Hematopoietic multipotent progenitor cell treated with erythropoietin and hydrocortisone succinate and interleukin-3 and kit ligand, for 6 days (in vitro differentiated cells): ENCODE measurements at regions not wholly inside any gene's neighbourhood (a gene's known extent, or its start where the extent isn't known, plus 50 kb on each side); places are given as distances from the start of the nearest gene placed in this dataset.
"Not testable (repeated sequence)": the region's sequence is repeated elsewhere in the genome, so short reads cannot be mapped to it uniquely, and the experiment has no call there.

Experiments used
- DNase-seq: peaks from one replicate; pipeline ENCODE4 v3.0.0-alpha.2; 2015

GRCh38 chr1:22196041-22196440 lies 53.1 kb upstream of the WNT4 start:
- no peak for DNase-seq

GRCh38 chr1:22196641-22197040 lies 53.7 kb upstream of the WNT4 start:
- no peak for DNase-seq

DNA sequence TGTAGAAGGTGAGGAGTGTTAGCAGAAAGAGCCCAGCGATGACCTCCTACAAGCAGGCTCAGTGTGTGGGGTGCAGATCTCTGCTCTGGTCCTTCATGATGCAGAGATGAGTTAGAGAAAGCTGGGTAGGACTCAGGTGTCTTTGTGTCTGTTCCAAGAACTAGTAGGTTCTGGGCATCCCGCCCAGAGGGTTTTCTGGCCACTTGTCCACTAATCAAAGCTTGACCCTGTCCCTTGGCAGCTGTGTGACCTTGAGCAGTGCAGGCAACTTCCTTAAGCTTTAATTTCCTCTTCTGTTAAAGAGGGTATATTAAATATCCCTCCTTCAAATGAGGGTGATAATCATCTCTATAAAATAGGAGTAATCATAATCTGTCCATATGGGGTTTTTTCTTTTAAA lies 54.7 kb upstream of the WNT4 start:
- DNase-seq = no peak

GRCh38 chr1:22201023-22201422 lies 58.1 kb upstream of the WNT4 start:
- no peak for DNase-seq

- DNase-seq = no peak
Observed at GRCh38 chr1:22203335-22203734, 60.4 kb upstream of the WNT4 start.

- no peak for DNase-seq
Observed at GRCh38 chr1:22204057-22204840, 61.4 kb upstream of the WNT4 start.

- DNase-seq = no peak
Observed at GRCh38 chr1:22204989-22205913, 62.4 kb upstream of the WNT4 start.

GRCh38 chr1:22206551-22207125 lies 63.7 kb upstream of the WNT4 start:
- DNase-seq = no peak

DNA sequence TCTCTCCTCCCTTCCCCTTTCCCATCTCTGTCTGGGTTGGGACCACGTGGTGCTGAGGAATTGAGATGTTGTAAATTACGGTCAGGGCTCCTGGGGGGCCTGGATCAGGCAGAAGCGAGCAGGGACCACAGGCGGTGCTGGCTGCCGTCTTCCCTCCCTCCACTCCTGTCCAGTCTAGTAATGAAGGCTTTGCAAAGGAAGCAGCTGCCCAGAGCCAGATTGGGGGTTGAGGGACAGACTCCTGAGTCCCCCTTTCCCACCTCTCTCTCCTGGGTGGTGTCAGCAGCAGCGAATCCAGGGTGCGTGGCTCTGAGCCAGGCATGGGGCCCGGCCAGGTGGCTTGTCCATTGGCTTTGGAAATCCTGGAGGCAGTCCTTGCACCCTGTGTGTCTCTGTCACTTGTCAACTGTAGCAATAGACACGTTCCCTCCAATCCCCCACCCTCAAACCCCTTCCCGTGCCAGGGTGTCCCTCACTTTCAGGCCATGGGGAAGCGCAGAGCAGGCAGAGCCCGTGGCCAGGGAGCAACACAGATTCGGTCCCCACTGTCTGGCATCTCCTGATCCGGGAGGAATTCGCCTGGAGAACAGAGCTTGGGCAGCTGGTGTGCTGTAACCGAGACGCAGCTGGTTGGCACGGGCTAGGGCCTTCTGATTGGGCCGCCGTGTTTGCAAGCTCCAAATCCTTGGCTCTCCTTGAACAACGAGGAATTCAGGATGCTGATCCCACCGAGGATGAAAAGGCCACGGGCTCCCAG lies 64.8 kb upstream of the WNT4 start:
- no peak for DNase-seq

DNA sequence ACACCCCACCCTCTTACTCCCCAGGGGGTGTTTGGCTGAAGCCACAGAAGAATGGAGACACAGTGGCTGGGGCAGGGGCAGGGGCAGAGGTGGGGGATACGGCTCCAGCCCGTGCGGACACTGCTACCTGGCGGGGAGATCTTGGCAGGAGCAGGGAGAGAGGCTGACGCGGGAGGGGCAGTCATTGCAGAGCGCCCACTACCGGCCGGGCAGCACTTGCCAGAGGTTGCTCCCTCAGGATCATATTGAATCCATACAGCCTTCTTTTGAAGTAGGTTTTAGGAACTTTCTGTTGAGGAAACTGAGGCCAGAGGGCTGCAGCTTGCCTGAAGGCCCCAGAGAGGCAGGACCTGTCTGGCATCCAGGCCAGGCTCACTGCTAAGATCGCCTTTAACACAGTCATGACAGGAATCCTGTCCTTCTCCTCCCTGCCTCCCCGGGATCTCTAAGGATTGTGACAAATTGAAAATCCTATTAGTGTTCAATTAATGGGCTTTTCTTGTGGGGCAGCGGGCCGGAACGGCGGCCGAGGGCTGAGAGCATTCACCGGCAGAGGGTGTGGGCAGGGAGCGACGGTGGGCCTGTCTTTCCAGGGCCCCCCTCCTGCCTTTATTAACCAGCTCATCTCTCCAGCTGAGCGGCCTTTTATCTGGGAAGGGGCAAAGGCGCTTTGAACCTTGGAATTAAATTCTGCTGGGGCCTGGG lies 65.5 kb upstream of the WNT4 start:
- no peak for DNase-seq

DNA sequence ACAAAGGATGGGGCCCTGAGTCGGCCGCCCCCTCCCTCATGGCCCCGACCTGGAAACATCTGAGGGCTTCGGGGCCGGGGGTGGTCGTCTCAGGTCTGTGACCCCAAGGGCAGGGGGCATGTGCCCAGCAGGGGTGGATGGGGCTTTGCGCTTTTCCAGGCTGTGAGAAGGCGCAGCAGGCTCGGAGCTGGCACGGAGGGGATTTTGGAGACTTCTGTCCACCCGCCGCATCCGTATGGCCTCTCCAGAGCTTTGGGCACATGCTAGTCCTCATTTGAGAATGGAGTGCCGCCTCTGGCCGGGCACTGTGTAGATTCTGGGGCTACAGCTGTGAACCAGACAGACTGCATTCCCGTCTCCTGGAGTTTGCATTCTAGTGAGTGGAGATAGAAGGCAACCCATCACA lies 66.1 kb upstream of the WNT4 start:
- DNase-seq = no peak

GRCh38 chr1:22210176-22210575 lies 67.3 kb upstream of the WNT4 start:
- DNase-seq = no peak

DNA sequence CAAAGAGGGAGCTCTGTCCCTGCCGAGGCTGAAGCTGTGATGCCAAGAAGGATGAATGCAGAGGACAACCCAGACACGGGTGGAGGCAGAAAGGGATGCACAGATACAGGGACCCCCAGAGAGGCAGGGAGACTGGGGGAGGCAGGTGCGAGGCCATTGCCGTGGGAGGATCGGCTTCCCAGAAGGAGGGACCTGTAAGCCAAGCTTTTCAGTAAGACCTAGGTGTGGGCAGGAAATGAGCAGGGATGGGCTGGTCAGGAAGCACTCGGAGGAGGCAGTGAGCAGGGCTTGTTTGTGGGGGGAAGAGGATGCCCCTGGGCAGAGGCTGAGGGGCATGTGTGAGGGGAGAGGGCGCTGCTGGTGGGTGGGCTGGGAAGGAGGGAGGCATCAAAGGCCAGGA lies 67.7 kb upstream of the WNT4 start:
- no peak for DNase-seq

DNA sequence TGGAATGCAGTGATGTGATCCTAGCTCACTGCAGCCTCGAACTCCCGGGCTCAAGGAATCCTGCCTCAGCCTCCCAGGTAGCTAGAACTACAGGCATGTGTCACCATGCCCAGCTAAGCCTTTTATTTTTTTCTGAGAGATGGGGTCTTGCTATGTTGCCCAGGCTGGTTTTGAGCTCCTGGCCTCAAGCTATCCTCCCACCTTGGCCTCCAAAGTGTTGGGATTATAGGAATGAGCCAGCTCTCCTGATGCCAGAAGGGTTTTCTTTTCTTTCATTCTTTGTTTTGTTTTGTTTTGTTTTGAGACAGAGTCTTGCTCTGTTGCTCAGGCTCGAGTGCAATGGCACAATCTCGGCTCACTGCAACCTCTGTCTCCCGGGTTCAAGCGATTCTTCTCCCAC lies 68.6 kb upstream of the WNT4 start:
- not testable (repeated sequence) for DNase-seq

GRCh38 chr1:22212400-22213233 lies 69.7 kb upstream of the WNT4 start:
- no peak for DNase-seq

DNA sequence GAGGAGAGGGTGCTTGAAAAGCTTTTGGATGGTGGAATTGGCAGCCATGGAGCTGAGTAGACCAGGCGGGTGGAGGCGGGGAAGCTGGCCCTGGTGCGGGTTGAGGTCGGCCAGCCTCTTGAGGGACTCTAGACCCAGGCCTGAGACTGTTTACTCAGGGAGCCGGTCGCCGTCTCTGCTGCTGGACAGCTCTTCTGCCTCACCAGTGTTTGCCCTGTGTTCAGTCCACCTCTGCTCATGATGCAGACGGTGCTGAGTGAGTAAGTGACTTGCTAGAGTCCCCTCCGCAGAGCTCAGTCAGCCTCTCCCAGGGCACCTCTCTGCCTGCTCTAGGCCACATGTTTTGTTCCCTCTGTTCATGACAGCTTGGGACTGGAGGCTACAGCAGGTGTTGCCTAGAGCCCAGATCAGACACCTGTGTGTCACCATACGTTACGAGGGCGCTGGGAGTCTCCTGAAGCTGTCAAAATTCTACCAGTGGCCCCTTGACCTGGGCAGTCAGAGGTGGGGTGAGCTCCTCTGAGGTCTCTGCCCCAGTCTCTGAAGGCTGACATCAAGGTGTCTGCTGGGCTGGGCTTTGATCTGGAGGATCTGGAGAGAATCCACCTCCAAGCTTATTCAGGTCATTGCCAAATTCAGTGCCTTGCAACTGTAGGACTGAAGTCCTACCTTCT lies 73.5 kb upstream of the WNT4 start:
- DNase-seq = no peak

- DNase-seq = no peak
Observed at GRCh38 chr1:22216966-22217365, 74.1 kb upstream of the WNT4 start.

GRCh38 chr1:22217811-22218460 lies 75.0 kb upstream of the WNT4 start:
- no peak for DNase-seq

GRCh38 chr1:22218618-22219250 lies 75.8 kb upstream of the WNT4 start:
- no peak for DNase-seq
